H1 (cell line): ENCODE measurements at regions not wholly inside any gene's neighbourhood (a gene's known extent, or its start where the extent isn't known, plus 50 kb on each side); places are given as distances from the start of the nearest gene placed in this dataset.

Experiments
- CBX5 ChIP-seq: fragments of 300-800, 300-1000 bp; sonication (generic); IDR thresholded peaks from 2 replicates; pipeline ENCODE4 v1.7.1; 2016; ENCODE audit warnings: antibody characterized with exemption, low read length, low read depth
- EZH2 ChIP-seq: fragments of 200-600 bp; sonication (generic); IDR thresholded peaks from 2 replicates; pipeline ENCODE4 v1.7.1; 2012; ENCODE audit warnings: low read depth, mild to moderate bottlenecking, moderate library complexity, low read length, inconsistent platforms; ENCODE audit not compliant: severe bottlenecking
- GABPA ChIP-seq: IDR thresholded peaks from 2 replicates; pipeline ENCODE4 v1.6.1; 2011; ENCODE audit warnings: mild to moderate bottlenecking, low read length, moderate library complexity, borderline replicate concordance; ENCODE audit not compliant: insufficient read depth
- HDAC6 ChIP-seq: IDR thresholded peaks from one replicate; pipeline ENCODE4 v1.7.1; 2012; ENCODE audit warnings: low read depth, mild to moderate bottlenecking, inconsistent platforms, low read length, moderate library complexity
- POLR2A ChIP-seq, 2 experiments: IDR thresholded peaks; 1 replicate in 1 of 2; 2 replicates in 1 of 2; pipeline ENCODE4 v1.6.1; 2011; ENCODE audit warnings: low read depth in 2 of 2, low read length in 2 of 2, mild to moderate bottlenecking in 2 of 2; ENCODE audit errors: control extremely low read depth in 1 of 2
- RAD21 ChIP-seq, 2 experiments: IDR thresholded peaks in 1 of 2; conservative IDR thresholded peaks in 1 of 2; 2 replicates each; pipeline ENCODE4 v1.6.1; 2011; ENCODE audit warnings: low read depth in 2 of 2, low read length in 2 of 2, improper control_type of control experiment in 1 of 2, inconsistent platforms in 1 of 2, mild to moderate bottlenecking in 1 of 2, moderate library complexity in 1 of 2
- RFX5 ChIP-seq: IDR thresholded peaks from 2 replicates; pipeline ENCODE4 v1.6.1; 2011; ENCODE audit warnings: low read depth, low read length, improper control_type of control experiment, borderline replicate concordance
- SIN3A ChIP-seq, 2 experiments: IDR thresholded peaks in 1 of 2; conservative IDR thresholded peaks in 1 of 2; 2 replicates each; pipeline ENCODE4 v1.6.1; 2011 to 2012; ENCODE audit warnings: low read length in 2 of 2, improper control_type of control experiment in 1 of 2, low read depth in 1 of 2, mild to moderate bottlenecking in 1 of 2
- SP1 ChIP-seq: IDR thresholded peaks from 2 replicates; pipeline ENCODE4 v1.6.1; 2011; ENCODE audit warnings: low read depth, low read length
- TAF1 ChIP-seq: IDR thresholded peaks from 2 replicates; pipeline ENCODE4 v1.6.1; 2011; ENCODE audit warnings: mild to moderate bottlenecking, low read depth, low read length
- TEAD4 ChIP-seq: IDR thresholded peaks from 2 replicates; pipeline ENCODE4 v1.6.1; 2012; ENCODE audit warnings: low read depth, low read length, inconsistent platforms, mixed read lengths
- TF ChIP-seq, protein P1 (sequence below): IDR thresholded peaks from 2 replicates; pipeline ENCODE4 v1.6.1; 2012; ENCODE audit warnings: low read length, inconsistent platforms
- TF ChIP-seq, protein P2 (sequence below), 3 experiments: IDR thresholded peaks; 1 replicate in 2 of 3; 2 replicates in 1 of 3; pipeline versions ENCODE4 v1.5.1 to v1.6.1; 2011; ENCODE audit warnings: low read length in 3 of 3, mild to moderate bottlenecking in 3 of 3, inconsistent platforms in 2 of 3, low read depth in 1 of 3, moderate library complexity in 1 of 3; ENCODE audit not compliant: insufficient read depth in 1 of 3; ENCODE audit errors: control extremely low read depth in 1 of 3

DNA sequence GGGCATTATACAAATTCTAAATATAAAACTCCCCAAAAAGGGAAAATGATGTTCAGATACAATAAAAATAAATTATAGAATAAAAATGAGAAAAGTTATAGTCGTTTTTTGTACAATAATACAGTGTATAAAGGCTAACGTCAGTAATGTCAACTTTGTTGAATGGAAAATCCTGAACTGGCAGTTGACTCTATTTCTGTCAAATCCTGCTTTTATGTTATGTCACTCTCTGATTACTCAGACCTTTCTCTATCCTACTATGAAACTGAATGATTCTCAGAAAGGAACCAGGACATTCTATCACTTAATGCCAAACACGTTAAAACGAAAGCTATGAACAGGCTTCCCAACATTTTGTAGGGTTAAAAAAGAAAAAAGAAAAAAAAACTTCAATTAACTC, 636.4 kb downstream of the USP25 start:
- TF ChIP-seq POLR2A (IDR thresholded peaks at IDR 0.05; ENCODE audit: control extremely low read depth in 1 of 2, low read depth in 2 of 2, low read length in 2 of 2) (no peak), HDAC6 (no peak), SIN3A (conservative IDR thresholded peaks at IDR 0.05 in 1 of 2, IDR thresholded peaks at IDR 0.05 in 1 of 2; ENCODE audit: low read depth in 1 of 2, low read length in 2 of 2) (no peak), SP1 (no peak), EZH2 (no peak), TEAD4 (no peak), TAF1 (no peak), RAD21 (IDR thresholded peaks at IDR 0.05 in 1 of 2, conservative IDR thresholded peaks at IDR 0.05 in 1 of 2; ENCODE audit: low read depth in 2 of 2, low read length in 2 of 2) (no peak), RFX5 (no peak), GABPA (no peak), CBX5 (no peak)
- TF ChIP-seq, protein P1, sequence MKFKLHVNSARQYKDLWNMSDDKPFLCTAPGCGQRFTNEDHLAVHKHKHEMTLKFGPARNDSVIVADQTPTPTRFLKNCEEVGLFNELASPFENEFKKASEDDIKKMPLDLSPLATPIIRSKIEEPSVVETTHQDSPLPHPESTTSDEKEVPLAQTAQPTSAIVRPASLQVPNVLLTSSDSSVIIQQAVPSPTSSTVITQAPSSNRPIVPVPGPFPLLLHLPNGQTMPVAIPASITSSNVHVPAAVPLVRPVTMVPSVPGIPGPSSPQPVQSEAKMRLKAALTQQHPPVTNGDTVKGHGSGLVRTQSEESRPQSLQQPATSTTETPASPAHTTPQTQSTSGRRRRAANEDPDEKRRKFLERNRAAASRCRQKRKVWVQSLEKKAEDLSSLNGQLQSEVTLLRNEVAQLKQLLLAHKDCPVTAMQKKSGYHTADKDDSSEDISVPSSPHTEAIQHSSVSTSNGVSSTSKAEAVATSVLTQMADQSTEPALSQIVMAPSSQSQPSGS = no peak
- TF ChIP-seq, protein P2, sequence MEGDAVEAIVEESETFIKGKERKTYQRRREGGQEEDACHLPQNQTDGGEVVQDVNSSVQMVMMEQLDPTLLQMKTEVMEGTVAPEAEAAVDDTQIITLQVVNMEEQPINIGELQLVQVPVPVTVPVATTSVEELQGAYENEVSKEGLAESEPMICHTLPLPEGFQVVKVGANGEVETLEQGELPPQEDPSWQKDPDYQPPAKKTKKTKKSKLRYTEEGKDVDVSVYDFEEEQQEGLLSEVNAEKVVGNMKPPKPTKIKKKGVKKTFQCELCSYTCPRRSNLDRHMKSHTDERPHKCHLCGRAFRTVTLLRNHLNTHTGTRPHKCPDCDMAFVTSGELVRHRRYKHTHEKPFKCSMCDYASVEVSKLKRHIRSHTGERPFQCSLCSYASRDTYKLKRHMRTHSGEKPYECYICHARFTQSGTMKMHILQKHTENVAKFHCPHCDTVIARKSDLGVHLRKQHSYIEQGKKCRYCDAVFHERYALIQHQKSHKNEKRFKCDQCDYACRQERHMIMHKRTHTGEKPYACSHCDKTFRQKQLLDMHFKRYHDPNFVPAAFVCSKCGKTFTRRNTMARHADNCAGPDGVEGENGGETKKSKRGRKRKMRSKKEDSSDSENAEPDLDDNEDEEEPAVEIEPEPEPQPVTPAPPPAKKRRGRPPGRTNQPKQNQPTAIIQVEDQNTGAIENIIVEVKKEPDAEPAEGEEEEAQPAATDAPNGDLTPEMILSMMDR (IDR thresholded peaks at IDR 0.05; ENCODE audit: control extremely low read depth in 1 of 3, insufficient read depth in 1 of 3, low read depth in 1 of 3, low read length in 3 of 3) = no peak
